SK-N-SH (cell line): ENCODE measurements at regions not wholly inside any gene's neighbourhood (a gene's known extent, or its start where the extent isn't known, plus 50 kb on each side); places are given as distances from the start of the nearest gene placed in this dataset.

Experiments
- CTCF ChIA-PET: fragments of 300-600, 350-600 bp; formaldehyde crosslinking; extraction: SDS; loops from one replicate; lab custom pipeline; 2021; lab: Yijun Ruan, JAX
- POLR2A ChIA-PET: fragments of 350-600 bp; sonication (Branson Sonifier 250); formaldehyde crosslinking; extraction: SDS; loops from one replicate; lab custom pipeline; 2020; ENCODE audit warnings: antibody characterized with exemption, inconsistent platforms; lab: Yijun Ruan, JAX
- DNase-seq: peaks from one replicate; pipeline ENCODE4 v3.0.0; 2012
- H2AFZ ChIP-seq: fragments of 200-600 bp; sonication (generic); 2 replicates; pipeline ENCODE4 v1.8.1; 2016; ENCODE audit warnings: antibody characterized with exemption, mild to moderate bottlenecking, low read depth
- H3F3A ChIP-seq: fragments of 200-600 bp; sonication (generic); replicated peaks from 2 replicates; pipeline ENCODE3; 2016; ENCODE audit warnings: antibody characterized with exemption, mild to moderate bottlenecking; ENCODE audit not compliant: insufficient read depth
- H3K27ac ChIP-seq, 2 experiments: fragments of 200-500 bp in 1 of 2; fragments of 200-600 bp in 1 of 2; sonication (Bioruptor generic) in 1 of 2; sonication (generic), shearing (Covaris generic) in 1 of 2; 2 replicates each; pipeline versions ENCODE4 v1.5.1 to v1.6.1; 2014 to 2016; ENCODE audit warnings: low read depth in 2 of 2, inconsistent platforms in 1 of 2, low read length in 1 of 2, mild to moderate bottlenecking in 1 of 2, mixed read lengths in 1 of 2
- H3K27me3 ChIP-seq: fragments of 200-600 bp; sonication (generic), shearing (Covaris generic); 2 replicates; pipeline ENCODE4 v1.6.1; 2016; ENCODE audit warnings: mixed run types; ENCODE audit not compliant: insufficient read depth
- H3K36me3 ChIP-seq, 2 experiments: fragments of 200-500 bp in 1 of 2; fragments of 200-600 bp in 1 of 2; sonication (Bioruptor generic) in 1 of 2; sonication (generic) in 1 of 2; replicated peaks in 1 of 2; 2 replicates each; pipeline versions ENCODE3 to v1.5.1; 2014 to 2016; ENCODE audit warnings: low read length in 1 of 2, mild to moderate bottlenecking in 1 of 2; ENCODE audit not compliant: insufficient read depth in 2 of 2, control insufficient read depth in 1 of 2
- H3K4me1 ChIP-seq, 2 experiments: fragments of 200-500 bp in 1 of 2; fragments of 200-600 bp in 1 of 2; sonication (Bioruptor generic) in 1 of 2; sonication (generic), shearing (Covaris generic) in 1 of 2; 2 replicates each; pipeline versions ENCODE4 v1.5.1 to v1.6.1; 2014 to 2016; ENCODE audit warnings: low read depth in 1 of 2, low read length in 1 of 2, mixed run types in 1 of 2; ENCODE audit not compliant: insufficient read depth in 2 of 2, control insufficient read depth in 1 of 2
- H3K4me2 ChIP-seq: fragments of 200-600 bp; sonication (generic), shearing (Covaris generic); 2 replicates; pipeline ENCODE4 v1.6.1; 2017; ENCODE audit warnings: mixed run types
- H3K4me3 ChIP-seq, 2 experiments: fragments of 200-500 bp in 1 of 2; fragments of 200-600 bp in 1 of 2; sonication (Bioruptor generic) in 1 of 2; sonication (generic), shearing (Covaris generic) in 1 of 2; 2 replicates each; pipeline versions ENCODE4 v1.5.1 to v1.8.1; 2014 to 2016; ENCODE audit warnings: low read depth in 2 of 2, inconsistent platforms in 1 of 2, low read length in 1 of 2, mild to moderate bottlenecking in 1 of 2, mixed read lengths in 1 of 2, moderate library complexity in 1 of 2
- H3K79me2 ChIP-seq: fragments of 200-600 bp; sonication (generic); 2 replicates; pipeline ENCODE4 v1.8.1; 2017; ENCODE audit warnings: mild to moderate bottlenecking; ENCODE audit not compliant: insufficient read depth
- H3K9ac ChIP-seq: fragments of 200-600 bp; sonication (generic); 2 replicates; pipeline ENCODE4 v1.6.1; 2017; ENCODE audit warnings: mixed run types
- H3K9me2 ChIP-seq: fragments of 200-600 bp; sonication (generic); 2 replicates; pipeline ENCODE4 v1.6.1; 2017; ENCODE audit warnings: mixed run types
- H3K9me3 ChIP-seq: fragments of 200-600 bp; sonication (generic); 2 replicates; pipeline ENCODE4 v1.6.1; 2017; ENCODE audit warnings: mixed run types, mild to moderate bottlenecking, moderate library complexity
- H4K20me1 ChIP-seq: fragments of 200-600 bp; sonication (generic); 2 replicates; pipeline ENCODE4 v1.6.1; 2017; ENCODE audit warnings: mild to moderate bottlenecking, mixed run types; ENCODE audit not compliant: insufficient read depth
- CHD2 ChIP-seq: fragments of 150-350 bp; IDR thresholded peaks from 2 replicates; pipeline ENCODE4 v1.6.1; 2018; ENCODE audit warnings: low read length; ENCODE audit not compliant: partially characterized antibody
- FOSL2 ChIP-seq: IDR thresholded peaks from 2 replicates; pipeline ENCODE4 v1.4.0; 2012; ENCODE audit warnings: low read depth, mild to moderate bottlenecking, moderate library complexity, borderline replicate concordance
- NFIC ChIP-seq: IDR thresholded peaks from 2 replicates; pipeline ENCODE4 v1.4.0; 2012; ENCODE audit warnings: borderline replicate concordance
- POLR2AphosphoS5 ChIP-seq: IDR thresholded peaks from 2 replicates; pipeline ENCODE4 v1.6.1; 2012; ENCODE audit warnings: low read depth, low read length
- RCOR1 ChIP-seq: fragments of 150-350 bp; IDR thresholded peaks from 2 replicates; pipeline ENCODE4 v1.6.1; 2017; ENCODE audit warnings: antibody characterized with exemption, low read length
- RXRA ChIP-seq: IDR thresholded peaks from 2 replicates; pipeline ENCODE4 v1.4.0; 2012; ENCODE audit warnings: low read depth, mild to moderate bottlenecking, borderline replicate concordance
- SIN3A ChIP-seq: IDR thresholded peaks from 2 replicates; pipeline ENCODE4 v1.6.1; 2012; ENCODE audit warnings: low read depth, mild to moderate bottlenecking, low read length, moderate library complexity, borderline replicate concordance
- TCF12 ChIP-seq: IDR thresholded peaks from 2 replicates; pipeline ENCODE4 v1.4.0; 2012
- WGBS: methylation state at CpG from one replicate; pipeline ENCODE4 v1.1.6; 2017; ENCODE audit warnings: low lambda C conversion rate; 5-methylcytosine and 5-hydroxymethylcytosine counted together
- TF ChIP-seq, protein P1 (sequence below): fragments of 150-350 bp; IDR thresholded peaks from 2 replicates; pipeline ENCODE4 v1.6.1; 2016; ENCODE audit warnings: mild to moderate bottlenecking, low read depth, low read length
- TF ChIP-seq, protein P2 (sequence below): IDR thresholded peaks from 2 replicates; pipeline ENCODE4; 2012
- TF ChIP-seq, protein P3 (sequence below): IDR thresholded peaks from 2 replicates; pipeline ENCODE4 v1.4.0; 2012; ENCODE audit warnings: low read depth

DNA sequence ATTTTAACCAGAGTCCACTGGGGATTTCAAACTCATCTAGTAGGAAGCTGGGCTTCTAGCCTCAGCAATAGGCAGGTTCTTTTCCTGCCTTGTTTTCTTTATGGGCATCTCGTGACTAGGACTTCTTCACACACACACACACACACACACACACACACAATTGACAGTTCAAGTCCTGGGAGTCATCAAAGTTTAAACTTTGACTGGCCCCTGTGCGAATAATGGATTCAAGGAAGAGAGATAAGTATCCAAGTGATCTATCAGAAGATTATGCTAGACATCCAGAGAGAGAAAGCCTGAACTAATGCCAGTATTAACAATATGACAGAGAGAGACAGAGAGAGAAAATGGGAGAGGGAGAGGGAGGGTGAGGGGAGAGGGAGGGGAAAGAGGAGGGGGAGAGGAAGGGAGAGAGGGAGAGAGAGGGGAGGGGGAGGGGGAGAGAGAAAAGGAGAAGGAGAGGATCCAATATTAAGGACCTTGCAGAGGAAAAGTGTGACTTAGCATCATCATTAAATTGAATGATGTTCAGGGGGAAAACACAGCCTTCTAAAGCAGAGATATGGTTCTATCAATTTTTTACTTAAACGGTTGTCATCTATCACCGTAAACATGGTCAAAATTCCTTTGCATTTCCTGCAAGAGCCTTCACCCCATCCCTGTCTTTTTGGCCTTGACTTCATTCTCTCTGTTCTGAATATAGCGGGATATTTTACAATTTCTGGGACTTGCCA, 327.6 kb upstream of the ZEB2 start:
- no peaks in the 10 kb centered on the region for H3K27me3 ChIP-seq
- H3K9me2 ChIP-seq = no peaks in the 10 kb centered on the region
- no peak overlapping the region for H3K4me2 ChIP-seq
- peaks cover 10 to 11% of the 10 kb centered on the region in 2 experiments; a peak in 3 of 4 replicates for H3K4me1 ChIP-seq
- H2AFZ ChIP-seq = no peak overlapping the region
- 72% methylated on average over 5 of the region's 5 CpGs for WGBS
- ChIA-PET POLR2A (no interaction called here), CTCF (no interaction called here)
- no peaks in the 10 kb centered on the region for H3F3A ChIP-seq
- H3K4me3 ChIP-seq = no peak overlapping the region
- H3K9me3 ChIP-seq = no peaks in the 10 kb centered on the region
- no peak overlapping the region for H3K27ac ChIP-seq
- H3K9ac ChIP-seq = no peak overlapping the region
- TF ChIP-seq, protein P1, sequence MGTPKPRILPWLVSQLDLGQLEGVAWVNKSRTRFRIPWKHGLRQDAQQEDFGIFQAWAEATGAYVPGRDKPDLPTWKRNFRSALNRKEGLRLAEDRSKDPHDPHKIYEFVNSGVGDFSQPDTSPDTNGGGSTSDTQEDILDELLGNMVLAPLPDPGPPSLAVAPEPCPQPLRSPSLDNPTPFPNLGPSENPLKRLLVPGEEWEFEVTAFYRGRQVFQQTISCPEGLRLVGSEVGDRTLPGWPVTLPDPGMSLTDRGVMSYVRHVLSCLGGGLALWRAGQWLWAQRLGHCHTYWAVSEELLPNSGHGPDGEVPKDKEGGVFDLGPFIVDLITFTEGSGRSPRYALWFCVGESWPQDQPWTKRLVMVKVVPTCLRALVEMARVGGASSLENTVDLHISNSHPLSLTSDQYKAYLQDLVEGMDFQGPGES = no peak
- TF ChIP-seq TCF12 = peak; percentile 64
- no peak for TF ChIP-seq CHD2
- TF ChIP-seq, protein P2, sequence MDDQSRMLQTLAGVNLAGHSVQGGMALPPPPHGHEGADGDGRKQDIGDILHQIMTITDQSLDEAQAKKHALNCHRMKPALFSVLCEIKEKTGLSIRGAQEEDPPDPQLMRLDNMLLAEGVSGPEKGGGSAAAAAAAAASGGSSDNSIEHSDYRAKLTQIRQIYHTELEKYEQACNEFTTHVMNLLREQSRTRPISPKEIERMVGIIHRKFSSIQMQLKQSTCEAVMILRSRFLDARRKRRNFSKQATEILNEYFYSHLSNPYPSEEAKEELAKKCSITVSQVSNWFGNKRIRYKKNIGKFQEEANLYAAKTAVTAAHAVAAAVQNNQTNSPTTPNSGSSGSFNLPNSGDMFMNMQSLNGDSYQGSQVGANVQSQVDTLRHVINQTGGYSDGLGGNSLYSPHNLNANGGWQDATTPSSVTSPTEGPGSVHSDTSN = peak; percentile 40; the same call in 1 of the 2 replicates
- TF ChIP-seq, protein P3, sequence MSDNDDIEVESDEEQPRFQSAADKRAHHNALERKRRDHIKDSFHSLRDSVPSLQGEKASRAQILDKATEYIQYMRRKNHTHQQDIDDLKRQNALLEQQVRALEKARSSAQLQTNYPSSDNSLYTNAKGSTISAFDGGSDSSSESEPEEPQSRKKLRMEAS = no peak
- no peak for TF ChIP-seq RCOR1
- H3K79me2 ChIP-seq = no peaks in the 10 kb centered on the region
- no peaks in the 10 kb centered on the region for H3K36me3 ChIP-seq
- no peaks in the 10 kb centered on the region for H4K20me1 ChIP-seq
- DNase-seq = no peak

DNA sequence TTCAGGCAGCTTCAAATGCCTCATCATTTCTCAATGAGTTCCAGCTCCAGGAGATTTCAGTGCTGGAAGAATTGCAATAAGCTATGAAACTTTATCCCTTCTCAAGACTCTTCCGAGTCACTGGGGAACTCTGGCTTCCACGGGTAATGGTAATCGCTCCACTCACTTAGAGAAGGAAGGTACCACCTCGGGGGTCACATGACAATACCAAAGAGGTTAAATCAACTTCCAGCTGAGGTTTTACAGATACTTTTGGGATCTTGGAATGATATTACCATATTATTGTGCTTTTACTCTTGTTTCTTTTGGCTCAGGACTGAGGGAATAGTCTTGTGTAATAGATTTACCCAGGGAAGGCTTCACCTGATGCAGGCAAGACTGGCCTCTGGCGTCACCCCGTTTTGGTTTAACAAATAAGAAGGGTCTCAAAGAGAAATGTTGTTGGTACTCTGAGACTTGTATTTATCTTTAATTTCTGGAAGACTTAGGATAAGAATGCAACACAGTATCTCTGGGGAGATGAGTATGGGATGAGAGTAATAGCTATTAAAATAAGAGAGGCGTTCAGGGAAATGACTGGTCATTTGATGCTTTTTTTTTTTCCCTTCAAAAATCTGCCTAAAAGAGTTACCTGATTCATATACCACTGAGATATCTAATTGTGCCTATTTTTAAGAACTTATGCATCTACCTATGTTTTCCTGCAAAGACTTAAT, 316.9 kb upstream of the ZEB2 start:
- Histone ChIP-seq H3K79me2 (no peaks in the 10 kb centered on the region), H3K36me3 (no peaks in the 10 kb centered on the region), H3K27ac (peak overlapping the region; percentile 28 to 95; a peak in 2 of 4 replicates), H3K4me1 (peaks cover 16 to 46% of the 10 kb centered on the region in 2 experiments), H3K9me2 (no peaks in the 10 kb centered on the region), H3K4me3 (no peak overlapping the region), H4K20me1 (no peaks in the 10 kb centered on the region), H2AFZ (peak overlapping the region; percentile 60; the same call in 1 of the 2 replicates), H3F3A (peaks cover 35% of the 10 kb centered on the region), H3K9me3 (no peaks in the 10 kb centered on the region), H3K27me3 (no peaks in the 10 kb centered on the region), H3K4me2 (peak overlapping the region; percentile 78; the same call in 1 of the 2 replicates), H3K9ac (no peak overlapping the region)
- ChIA-PET POLR2A (no interaction called here), CTCF (interaction anchor here (0.9 kb wide), 1 partner anchor 9 kb away, joined by 3 read pairs; no protein-coding TSS in a partner anchor)
- WGBS = 76% methylated on average over 7 of the region's 7 CpGs
- no peak for TF ChIP-seq RXRA
- no peak for TF ChIP-seq FOSL2
- TF ChIP-seq NFIC = peak; percentile 26; the same call in 1 of the 2 replicates
- no peak for TF ChIP-seq POLR2AphosphoS5
- TF ChIP-seq SIN3A = no peak
- DNase-seq = no peak
